Mucosa of gallbladder (tissue), 1 donor: ENCODE measurements at regions not wholly inside any gene's neighbourhood (a gene's known extent, or its start where the extent isn't known, plus 50 kb on each side); places are given as distances from the start of the nearest gene placed in this dataset.

ENCODE experiments used
- DNase-seq: peaks from one replicate; pipeline ENCODE4 v3.0.0-alpha.2; 2020; ENCODE audit warnings: low spot score
- donor health status: DM: no; HTN: no; CAD: no.

DNA sequence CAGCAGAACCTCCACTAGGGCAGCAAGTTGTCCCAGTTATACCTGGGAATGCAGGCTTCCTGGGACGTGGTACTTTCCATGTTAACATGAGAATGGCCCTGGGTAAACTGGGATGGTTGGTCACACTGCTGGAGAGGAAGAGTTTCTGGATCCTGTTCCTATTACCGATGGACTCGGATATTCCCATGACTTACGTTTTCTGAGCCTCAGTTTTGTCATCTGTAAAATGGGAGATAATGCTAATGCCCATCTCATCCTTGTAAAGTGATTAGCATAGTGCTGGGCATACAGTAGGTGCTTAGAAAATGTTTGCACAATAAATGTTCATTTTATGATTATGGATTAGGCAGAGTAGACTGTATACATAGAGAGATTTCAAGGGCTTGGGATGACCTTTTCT, 280.9 kb upstream of the EEF2KMT start:
- DNase-seq: no peak

- no peak for DNase-seq
Observed at GRCh38 chr16:5377280-5377898, 279.8 kb upstream of the EEF2KMT start.

DNA sequence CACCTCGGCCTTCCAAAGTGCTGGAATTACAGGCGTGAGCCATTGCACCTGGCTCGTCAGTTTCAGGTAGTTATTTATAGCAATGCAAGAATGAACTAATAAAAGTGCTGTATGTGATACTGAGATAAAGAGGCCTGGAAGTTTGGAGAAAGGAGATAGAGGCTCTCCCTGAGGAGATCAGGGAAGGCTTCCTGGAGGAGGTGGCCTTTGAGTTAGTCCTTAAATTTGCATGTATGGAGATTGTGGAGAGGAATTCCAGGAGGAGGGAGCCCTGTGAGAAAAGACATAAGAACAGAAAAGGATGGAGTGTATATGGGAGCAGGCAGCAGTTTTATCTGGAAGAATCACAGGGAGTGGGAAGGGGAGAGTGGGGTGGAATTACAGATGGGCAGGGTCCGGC, 276.6 kb upstream of the EEF2KMT start:
- no peak for DNase-seq

DNA sequence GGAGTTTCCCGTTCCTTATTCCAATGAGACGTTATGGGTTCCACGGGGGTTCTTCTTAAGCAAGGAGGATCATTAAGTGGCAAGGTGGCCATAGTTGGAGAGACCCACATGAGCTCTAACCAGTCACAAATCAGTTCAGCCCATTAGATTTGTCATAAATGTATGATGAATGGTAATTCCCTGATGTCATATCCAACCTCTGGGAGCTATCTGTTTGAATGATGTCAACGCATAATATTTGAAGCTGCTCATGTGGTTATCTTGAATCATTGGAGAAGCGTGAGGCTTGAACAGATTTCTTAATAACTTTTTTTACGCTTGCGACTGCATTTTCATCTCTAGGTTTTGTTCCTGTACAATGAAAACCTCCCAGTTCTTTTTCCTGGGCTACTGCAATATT, 270.4 kb upstream of the EEF2KMT start:
- DNase-seq: no peak

DNA sequence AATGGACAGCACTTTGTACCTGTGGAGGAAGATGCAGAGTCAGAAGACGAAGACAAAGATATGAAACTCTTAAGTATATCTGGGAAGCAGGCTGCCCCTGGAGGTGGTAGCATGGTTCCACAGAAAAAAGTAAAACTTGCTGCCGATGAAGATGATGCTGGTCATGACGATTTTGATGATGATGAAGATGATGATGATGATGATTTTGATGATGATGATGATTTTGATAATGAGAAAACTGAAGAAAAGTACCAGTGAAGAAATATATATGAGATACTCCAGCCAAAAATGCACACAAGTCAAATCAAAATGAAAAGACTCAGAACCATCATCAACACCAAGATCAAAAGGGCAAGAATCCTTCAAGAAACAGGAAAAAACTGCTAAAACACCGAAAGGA, 268.5 kb upstream of the EEF2KMT start:
- no peak for DNase-seq

DNA sequence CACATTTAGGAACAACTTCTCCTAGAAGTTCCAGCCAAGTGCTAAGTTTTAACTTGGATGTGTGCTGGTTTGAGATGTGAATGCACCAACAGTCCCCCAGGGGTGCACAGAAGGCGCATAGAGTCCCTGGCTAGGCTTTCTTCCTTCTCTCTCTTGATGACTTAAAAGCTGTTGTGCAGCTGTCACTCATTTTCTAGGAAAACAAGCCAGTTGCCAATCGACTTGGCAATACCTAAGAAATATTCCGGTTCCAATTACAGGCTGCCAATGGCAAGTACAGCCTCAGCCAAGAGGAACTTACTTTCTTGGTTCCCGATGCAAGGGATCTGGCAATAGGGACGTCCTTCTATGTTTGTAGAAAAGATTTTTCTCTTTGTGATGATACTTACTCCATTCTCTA, 266.6 kb upstream of the EEF2KMT start:
- DNase-seq: no peak

- no peak for DNase-seq
Observed at GRCh38 chr16:5361322-5361721, 263.7 kb upstream of the EEF2KMT start.

- no peak for DNase-seq
Observed at GRCh38 chr16:5354645-5355044, 257.1 kb upstream of the EEF2KMT start.

- DNase-seq: no peak
Observed at GRCh38 chr16:5349670-5350517, 252.3 kb upstream of the EEF2KMT start.

- DNase-seq: no peak
Observed at GRCh38 chr16:5349101-5349500, 251.5 kb upstream of the EEF2KMT start.

- DNase-seq: no peak
Observed at GRCh38 chr16:5347561-5347960, 250.0 kb upstream of the EEF2KMT start.

- DNase-seq: no peak
Observed at GRCh38 chr16:5336941-5337340, 239.3 kb upstream of the EEF2KMT start.

DNA sequence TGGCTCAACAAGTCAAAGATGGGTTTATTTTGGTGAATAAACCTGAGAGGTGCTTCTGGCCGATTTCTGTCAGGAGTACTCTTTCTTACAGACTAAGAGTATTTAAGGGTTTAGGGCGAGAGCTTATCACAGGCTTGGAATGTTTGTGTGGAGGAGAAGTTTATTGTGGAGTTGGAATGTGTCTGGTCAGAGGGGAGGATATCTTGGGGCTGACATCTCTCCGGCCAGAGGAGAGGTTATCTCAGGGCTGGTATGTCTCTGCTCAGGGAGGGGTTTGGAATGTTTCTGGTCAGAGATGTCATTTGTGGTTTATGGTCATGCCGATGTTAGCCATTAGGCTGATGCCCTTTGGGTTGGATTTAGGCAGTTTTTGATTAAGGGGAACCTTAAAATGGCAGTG, 236.4 kb upstream of the EEF2KMT start:
- DNase-seq: no peak

- DNase-seq: no peak
Observed at GRCh38 chr16:5333126-5333525, 235.5 kb upstream of the EEF2KMT start.

GRCh38 chr16:5330058-5330457, 232.5 kb upstream of the EEF2KMT start:
- DNase-seq: no peak

GRCh38 chr16:5328546-5328945, 231.0 kb upstream of the EEF2KMT start:
- DNase-seq: no peak

- no peak for DNase-seq
Observed at GRCh38 chr16:5326395-5326794, 228.8 kb upstream of the EEF2KMT start.

- DNase-seq: no peak
Observed at GRCh38 chr16:5325932-5326331, 228.3 kb upstream of the EEF2KMT start.

- no peak for DNase-seq
Observed at GRCh38 chr16:5323284-5324141, 225.9 kb upstream of the EEF2KMT start.

DNA sequence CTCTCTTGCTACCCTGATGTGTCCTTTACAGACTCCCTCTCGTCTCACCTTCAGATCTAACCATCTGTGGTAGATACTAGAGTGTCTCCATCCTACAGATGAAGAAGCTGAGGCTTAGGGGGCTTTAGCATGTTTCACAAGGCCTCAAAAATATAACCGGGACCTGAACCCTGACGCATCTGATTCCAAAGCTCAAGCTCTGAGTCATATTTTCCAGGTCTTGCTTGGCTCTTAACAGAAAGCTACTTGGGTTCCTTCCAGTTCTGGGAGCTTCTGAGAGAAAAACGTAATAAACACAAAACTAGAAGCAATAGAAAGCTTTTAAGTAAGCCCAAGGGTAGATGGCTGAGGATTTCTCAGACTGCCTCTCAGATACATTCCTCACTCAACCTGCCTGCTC, 224.3 kb upstream of the EEF2KMT start:
- no peak for DNase-seq

GRCh38 chr16:5319799-5320198, 222.2 kb upstream of the EEF2KMT start:
- DNase-seq: no peak

DNA sequence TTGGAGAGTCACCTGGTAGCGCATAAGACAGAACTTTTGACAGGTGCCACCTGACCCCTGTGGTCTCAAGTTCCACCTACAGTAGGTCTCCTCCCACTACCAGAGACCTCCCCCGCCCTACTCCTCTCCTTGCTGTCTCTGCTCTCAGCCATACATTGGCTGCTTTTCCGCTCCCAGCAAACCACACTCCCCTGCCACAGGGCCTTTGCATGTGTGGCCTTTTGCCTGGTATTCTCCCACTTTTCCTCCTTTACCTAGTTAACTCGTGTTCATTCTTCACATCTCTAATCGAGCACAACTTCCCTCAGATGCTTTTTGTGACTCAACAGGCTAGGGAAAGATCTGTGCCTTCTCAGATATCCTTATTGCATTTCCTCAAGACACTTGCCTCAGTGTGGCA, 218.3 kb upstream of the EEF2KMT start:
- DNase-seq: no peak

GRCh38 chr16:5314377-5314776, 216.8 kb upstream of the EEF2KMT start:
- DNase-seq: no peak
